ENCODE measurements at regions not wholly inside any gene's neighbourhood (a gene's known extent, or its start where the extent isn't known, plus 50 kb on each side); places are given as distances from the start of the nearest gene placed in this dataset.
"Not testable (repeated sequence)": the region's sequence is repeated elsewhere in the genome, so short reads cannot be mapped to it uniquely, and the experiment has no call there.

DNA sequence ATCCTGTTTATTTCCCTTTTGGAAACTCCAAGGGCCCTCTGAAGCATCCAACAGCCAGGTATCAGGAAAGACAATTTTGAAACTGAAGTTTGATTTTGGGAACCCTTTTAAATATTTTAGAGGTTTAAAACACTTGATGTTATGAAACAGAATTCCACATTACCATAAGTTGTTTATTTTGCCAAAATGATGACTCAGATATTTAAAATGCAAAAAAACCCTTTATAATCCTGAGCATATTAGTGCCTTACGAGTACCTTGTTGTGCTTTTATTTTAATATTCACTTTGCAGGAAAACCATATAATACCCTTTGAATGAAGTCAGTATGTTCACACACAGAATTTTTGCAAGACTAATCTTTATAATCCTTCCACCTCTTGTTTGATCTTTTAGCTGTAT lies 765.1 kb upstream of the CA10 start:
- Histone ChIP-seq H3K4me3 (no peak overlapping the region), H3K27ac (no peak overlapping the region)
- no peak for DNase-seq (ENCODE audit: low spot score)
- no peak for TF ChIP-seq CTCF (IDR thresholded peaks at IDR 0.05)

DNA sequence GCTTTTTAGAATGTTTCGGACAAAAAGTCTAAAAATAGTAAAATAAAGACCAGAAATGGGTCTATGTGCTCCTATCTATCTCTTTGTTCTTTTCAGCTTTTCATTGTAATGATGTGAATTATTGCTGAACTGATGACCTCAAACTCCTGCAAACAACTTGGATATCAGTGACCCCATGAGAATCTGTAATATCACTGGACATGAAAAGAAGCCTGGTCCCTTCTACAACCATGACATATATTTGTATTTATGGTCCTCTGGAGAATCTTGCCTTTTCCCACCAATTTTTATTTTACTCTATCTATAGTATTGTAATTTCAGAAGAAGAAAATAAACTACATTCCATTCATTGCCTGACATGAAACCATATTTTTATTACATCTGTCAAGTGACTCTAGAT lies 740.7 kb upstream of the CA10 start:
- TF ChIP-seq CTCF (IDR thresholded peaks at IDR 0.05) = no peak
- H3K27ac ChIP-seq = no peak overlapping the region
- no peak overlapping the region for H3K4me3 ChIP-seq
- no peak for DNase-seq (ENCODE audit: low spot score)

- no peak for DNase-seq (ENCODE audit: low spot score)
- no peak overlapping the region for H3K27ac ChIP-seq
- H3K4me3 ChIP-seq = no peak overlapping the region
- TF ChIP-seq CTCF (IDR thresholded peaks at IDR 0.05) = no peak
These were observed 736.8 kb upstream of the CA10 start for GRCh38 chr17:52895272-52895671.

DNA sequence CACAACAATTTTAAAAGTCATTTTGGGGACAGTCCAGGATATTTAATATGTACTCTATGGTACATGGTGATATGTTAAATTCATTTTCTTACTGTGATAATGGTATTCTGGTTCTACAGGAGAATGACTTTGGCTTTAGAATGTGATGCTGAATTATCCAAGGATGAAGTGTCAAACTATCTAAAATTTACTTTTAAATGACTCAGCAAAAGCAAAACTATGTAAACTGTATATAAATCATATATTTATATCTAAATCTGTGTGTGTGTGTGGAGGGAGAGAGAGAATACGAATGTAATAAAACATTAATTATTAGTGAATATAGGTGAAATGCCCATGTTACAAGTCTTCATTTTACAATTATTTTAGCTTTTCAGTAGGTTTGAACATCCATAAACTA lies 733.8 kb upstream of the CA10 start:
- Histone ChIP-seq H3K4me3 (no peak overlapping the region), H3K27ac (no peak overlapping the region)
- no peak for DNase-seq (ENCODE audit: low spot score)
- TF ChIP-seq CTCF (IDR thresholded peaks at IDR 0.05) = no peak

DNA sequence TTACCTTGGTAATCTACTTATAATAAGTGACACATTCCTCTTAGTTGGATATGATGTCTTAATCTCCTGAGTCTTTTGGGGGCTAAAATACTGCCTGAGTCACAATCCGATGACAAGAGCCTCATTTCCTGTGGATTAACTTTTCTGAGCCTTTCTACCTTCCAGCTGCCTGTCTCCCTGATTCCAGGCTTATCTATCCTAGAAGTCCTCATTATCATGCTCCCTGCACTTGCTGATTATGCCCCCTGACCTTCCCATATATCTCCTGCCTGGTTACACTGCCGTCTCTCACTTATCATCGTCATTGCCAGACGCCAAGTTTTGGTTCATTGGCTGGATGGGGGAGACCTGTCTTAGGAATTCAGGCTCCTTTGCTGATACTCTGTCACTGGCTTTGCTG lies 727.4 kb upstream of the CA10 start:
- DNase-seq (ENCODE audit: low spot score) = no peak
- Histone ChIP-seq H3K4me3 (no peak overlapping the region), H3K27ac (no peak overlapping the region)
- TF ChIP-seq CTCF (IDR thresholded peaks at IDR 0.05) = no peak

GRCh38 chr17:52883907-52884491 lies 725.5 kb upstream of the CA10 start:
- H3K4me3 ChIP-seq; H3K27ac ChIP-seq; DNase-seq (ENCODE audit: low spot score): not testable (repeated sequence)

DNA sequence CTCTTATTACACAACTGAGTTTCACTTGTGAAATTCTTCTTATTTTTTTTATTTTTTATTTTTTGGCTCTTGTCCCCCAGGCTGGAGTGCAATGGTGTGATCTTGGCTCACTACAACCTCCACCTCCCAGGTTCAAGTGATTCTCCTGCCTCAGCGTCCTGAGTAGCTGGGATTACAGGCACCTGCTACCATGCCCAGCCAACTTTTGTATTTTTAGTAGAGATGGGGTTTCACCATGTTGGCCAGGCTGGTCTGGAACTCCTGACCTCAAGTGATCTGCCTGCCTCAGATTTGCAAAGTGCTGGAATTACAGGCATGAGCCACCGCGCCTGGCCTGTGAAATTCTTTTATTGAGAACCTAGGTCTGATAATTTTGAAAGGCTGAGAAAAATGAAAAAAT lies 688.3 kb upstream of the CA10 start:
- H3K4me3 ChIP-seq; DNase-seq (ENCODE audit: low spot score); H3K27ac ChIP-seq: not testable (repeated sequence)

DNA sequence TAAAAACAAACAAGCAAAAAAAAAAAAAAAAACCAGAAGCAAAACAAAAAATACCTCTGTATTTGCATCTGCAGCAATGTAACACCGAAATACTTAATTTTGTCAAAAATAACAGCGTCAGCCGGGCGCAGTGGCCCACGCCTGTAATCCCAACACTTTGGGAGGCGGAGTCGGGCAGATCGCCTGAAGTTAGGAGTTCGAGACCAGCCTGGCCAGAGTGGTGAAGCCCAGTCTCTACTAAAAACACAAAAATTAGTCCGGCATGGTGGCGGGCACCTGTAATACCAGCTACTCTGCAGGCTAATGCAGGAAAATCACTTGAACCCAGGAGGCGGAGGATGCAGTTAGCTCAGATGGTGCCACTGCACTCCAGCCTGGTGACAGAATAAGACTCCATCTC lies 683.5 kb upstream of the CA10 start:
- no peak overlapping the region for H3K27ac ChIP-seq
- no peak for TF ChIP-seq CTCF (IDR thresholded peaks at IDR 0.05)
- no peak for DNase-seq (ENCODE audit: low spot score)

More for the DNA sequence above, 683.5 kb upstream of the CA10 start:
- H3K4me3 ChIP-seq = no peak overlapping the region
